Fibroblast of skin of abdomen (primary cell): ENCODE measurements at regions not wholly inside any gene's neighbourhood (a gene's known extent, or its start where the extent isn't known, plus 50 kb on each side); places are given as distances from the start of the nearest gene placed in this dataset.
A peak's percentile ranks its signal among the peaks of the same experiment; 100 is the strongest.

Experiments
- DNase-seq: peaks from one replicate; pipeline ENCODE4 v3.0.0-alpha.2; 2013

DNA sequence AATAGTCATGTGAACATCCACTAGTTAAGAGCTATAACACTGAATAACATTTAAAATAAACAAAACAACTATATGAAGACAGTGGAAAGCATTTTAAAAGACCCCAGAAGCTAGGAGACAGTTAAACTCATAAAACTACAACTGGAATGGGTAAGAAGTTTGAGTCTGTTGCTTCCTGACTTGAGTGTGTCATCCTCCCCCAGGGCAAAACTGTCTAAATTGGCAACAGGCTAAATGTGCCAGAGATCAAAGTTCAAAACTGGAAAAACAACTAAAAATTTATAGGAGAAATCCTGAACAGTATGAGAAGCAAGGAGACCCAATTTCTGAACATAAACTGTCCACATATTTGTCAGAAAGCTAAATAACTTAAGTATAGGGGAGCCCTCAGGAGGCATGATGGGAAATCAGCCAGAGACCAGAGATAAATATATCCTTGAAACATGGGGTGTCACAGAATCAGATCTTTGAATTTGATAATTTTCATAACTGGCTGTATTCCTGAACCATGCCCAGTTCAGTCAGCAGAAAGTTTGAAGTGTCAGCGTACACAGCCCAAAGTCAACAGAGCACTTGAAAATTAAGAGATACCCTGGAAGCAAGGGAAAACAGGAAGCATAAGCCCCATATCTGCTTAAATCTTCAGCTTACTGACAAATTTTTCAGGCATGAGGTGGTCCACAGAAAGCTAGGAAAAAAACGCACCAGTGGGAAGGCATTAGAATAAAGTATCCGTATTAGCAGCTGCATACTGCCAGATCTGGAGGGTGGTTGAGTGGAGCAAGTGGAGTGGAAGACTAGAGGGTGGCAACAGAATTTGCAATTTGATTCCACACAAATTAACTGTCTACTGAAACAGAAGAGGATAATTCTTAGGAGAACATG, 516.1 kb upstream of the MAN1A1 start:
- no peak for DNase-seq

DNA sequence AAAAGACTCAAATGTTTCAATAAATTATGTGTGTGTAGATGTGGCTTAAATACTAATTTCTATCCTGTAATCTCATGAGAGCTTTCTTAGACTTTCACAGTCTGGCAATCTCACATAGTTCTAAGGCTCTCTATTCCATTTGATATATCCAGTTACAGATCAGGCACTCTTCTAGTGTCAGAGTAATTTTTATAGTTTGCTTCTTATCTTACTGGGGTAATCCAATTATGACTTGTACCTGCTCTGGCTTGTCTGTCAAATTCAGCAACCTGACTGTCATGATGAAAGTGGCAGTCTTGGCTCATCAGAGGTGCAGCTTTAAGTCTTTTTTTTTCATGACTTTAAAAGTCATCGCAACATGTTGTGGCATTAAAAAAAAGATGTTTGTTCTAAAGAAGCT, 513.2 kb upstream of the MAN1A1 start:
- no peak for DNase-seq

GRCh38 chr6:119858901-119859300, 509.3 kb upstream of the MAN1A1 start:
- DNase-seq, result peak; percentile 21

DNA sequence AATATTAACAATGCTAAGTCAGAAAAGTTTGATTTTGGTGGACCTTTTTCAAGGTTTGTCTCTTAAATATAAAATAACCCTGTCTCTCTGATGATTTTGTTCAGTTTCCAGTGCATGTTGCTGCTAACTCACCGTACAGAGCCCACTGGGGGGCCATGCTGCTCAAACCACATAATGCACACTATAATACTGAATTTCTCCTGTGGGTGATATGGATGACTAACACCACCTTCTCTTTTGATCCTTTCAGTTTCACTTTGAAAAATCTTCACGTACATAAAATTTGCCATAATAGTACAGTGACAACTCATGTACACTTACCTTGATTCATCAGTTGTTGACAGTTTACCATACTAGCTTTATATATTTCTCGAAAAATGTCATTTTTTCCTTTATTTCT, 506.6 kb upstream of the MAN1A1 start:
- DNase-seq, result peak; percentile 4

- DNase-seq, result no peak
Observed at GRCh38 chr6:119848696-119849095, 499.1 kb upstream of the MAN1A1 start.

- no peak for DNase-seq
Observed at GRCh38 chr6:119845161-119845560, 495.6 kb upstream of the MAN1A1 start.

GRCh38 chr6:119844387-119844786, 494.8 kb upstream of the MAN1A1 start:
- no peak for DNase-seq

DNA sequence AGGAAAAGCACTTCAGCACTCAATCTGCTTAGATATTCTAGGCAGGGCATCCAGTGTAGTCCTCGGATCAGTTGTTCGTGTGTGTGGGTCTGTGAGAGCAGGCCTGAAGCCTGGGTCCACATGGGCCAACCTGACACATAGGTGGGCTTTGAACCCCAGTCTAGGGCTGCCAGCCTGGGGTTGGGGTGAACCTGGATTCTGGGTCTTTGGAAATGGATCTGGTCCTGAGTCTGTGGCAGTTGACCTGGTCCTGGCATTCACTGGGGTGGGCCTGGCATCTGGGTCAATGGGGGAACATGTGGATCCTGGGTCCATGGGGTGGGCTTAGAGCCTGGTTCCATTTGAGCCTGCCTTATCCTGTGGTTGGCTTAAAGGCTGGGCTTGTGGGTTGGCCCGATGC, 492.6 kb upstream of the MAN1A1 start:
- no peak for DNase-seq

GRCh38 chr6:119838043-119838442, 488.5 kb upstream of the MAN1A1 start:
- no peak for DNase-seq

DNA sequence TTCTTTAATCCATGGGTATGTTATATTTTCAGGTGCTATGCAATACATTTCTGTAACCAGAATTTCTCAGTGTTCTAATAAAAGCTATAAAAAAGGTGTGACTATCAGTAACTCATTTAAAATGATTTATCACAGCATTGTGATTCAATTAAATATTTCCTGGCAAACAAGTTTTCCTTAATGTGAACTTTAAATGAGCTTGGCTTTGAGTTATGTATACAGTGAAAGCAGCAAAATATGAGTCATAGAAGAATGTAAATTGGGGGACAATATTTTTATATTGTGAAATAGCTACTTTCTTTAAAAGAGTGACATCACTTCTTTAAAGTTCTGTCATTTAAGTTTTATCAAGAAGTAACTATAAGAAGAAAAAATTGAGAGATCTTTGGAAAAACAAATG, 484.9 kb upstream of the MAN1A1 start:
- peak; percentile 1 for DNase-seq

- no peak for DNase-seq
Observed at GRCh38 chr6:119832411-119832810, 482.9 kb upstream of the MAN1A1 start.

DNA sequence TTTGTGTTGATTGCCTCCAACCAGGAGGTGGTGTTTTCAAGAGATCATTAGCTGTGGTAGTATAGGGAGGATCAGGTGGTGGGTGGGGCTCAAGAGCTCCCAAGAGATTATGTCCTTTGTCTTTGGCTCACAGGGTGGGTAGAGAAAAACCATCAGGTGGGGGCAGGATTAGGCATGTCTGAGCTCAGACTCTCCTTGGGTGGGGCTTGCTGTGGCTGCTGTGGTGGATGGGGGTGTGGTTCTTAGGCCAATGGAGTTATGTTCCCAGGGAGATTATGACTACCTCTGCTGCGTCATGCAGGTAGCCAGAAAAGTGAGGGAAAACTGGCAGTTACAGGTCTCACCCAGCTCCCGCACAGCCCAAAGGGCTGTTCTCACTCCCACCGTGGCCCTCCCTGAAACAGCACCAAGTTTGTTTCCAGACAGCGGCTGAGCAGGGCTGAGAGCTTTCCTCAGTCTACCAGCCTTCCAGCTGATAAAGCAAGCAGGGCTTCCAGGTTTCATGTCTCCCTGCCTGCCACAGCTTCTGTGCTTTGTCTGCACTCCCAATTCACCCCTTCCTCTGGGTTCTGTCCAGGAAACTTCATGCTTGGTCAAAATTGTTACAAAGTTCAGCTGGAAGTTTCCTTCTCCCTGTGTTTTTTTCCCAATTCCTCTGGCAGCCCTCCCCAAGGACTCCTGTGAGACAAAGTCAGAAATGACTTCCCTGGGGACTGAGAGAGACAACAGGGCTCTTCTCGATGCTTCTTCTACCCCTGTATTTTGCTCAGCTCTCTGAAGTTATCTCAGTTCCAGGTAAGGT, 481.1 kb upstream of the MAN1A1 start:
- no peak for DNase-seq

DNA sequence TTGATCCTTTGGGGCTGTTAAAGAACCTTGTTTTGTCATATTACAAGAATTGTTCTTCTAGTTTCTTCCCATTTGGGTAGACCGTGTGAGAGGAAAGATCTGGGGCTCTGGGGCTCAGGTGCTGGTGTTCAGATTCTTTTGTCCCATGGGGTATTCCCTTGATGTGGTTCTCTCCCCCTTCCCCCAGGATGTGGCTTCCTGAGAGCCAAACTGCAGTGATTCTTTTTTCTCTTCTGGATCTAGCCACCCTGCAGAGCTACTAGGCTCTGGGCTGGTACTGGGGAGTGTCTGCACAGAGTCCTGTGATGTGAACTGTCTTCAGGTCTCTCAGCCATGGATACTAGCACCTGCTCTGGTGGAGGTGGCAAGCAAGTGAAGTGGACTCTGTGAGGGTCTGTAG, 480.5 kb upstream of the MAN1A1 start:
- no peak for DNase-seq

DNA sequence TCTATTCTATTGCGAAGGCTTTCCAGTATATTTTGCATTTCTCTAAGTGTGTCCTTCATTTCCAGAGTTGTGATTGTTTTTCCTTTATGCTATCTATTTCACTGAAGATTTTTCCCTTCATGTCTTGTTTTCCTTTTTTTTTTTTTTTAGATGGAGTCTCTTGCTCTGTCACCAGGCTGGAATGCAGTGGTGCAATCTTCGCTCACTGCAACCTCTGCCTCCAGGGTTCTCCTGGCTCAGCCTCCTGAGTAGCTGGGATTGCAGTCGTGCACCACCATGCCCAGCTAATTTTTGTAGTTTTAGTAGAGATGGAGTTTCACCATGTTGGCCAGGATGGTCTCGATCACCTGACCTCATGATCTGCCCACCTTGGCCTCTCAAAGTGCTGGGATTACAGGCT, 479.9 kb upstream of the MAN1A1 start:
- DNase-seq, result peak; percentile 13

- no peak for DNase-seq
Observed at GRCh38 chr6:119829006-119829405, 479.4 kb upstream of the MAN1A1 start.

GRCh38 chr6:119821380-119821779, 471.8 kb upstream of the MAN1A1 start:
- no peak for DNase-seq

DNA sequence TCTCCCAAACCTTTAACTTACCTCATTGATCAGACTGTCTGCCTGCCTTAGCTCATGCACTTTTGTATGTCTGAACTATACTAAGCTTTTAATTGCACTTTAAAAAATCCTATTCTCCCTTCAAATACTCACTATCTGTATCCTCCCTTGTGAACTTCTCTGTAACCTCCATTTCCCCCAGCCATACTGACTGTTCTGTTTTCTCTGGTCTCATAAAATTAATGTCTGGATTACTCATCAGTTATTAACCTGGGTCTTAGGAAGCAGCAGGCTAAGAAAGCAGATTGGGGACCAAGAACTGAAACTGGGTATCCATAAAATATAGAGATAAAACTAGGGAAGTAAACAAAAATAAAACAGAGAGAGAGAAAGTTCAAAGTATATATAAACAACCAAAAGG, 469.3 kb upstream of the MAN1A1 start:
- no peak for DNase-seq

- DNase-seq, result no peak
Observed at GRCh38 chr6:119814609-119815400, 465.2 kb upstream of the MAN1A1 start.

- DNase-seq, result no peak
Observed at GRCh38 chr6:119802464-119802863, 452.9 kb upstream of the MAN1A1 start.

DNA sequence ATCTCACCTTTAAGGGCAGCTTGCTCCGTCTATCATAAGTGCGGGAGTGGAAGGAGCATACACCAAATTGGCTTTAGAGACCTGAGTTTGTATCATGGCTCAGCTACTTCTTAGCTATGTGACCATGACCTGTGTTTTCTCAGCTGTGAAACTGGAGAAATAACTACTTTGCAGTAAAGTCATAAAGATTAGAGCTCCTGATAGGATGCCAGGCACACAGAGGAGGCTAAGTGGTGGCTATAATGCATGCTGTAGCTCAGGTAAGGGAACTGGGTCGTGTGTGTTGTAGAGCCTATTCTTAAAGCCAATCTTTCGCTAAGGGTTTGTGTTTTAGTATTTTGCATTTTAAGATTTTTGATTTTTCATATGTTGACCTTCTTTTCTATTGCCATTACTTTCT, 451.5 kb upstream of the MAN1A1 start:
- DNase-seq, result no peak

- no peak for DNase-seq
Observed at GRCh38 chr6:119800526-119800925, 451.0 kb upstream of the MAN1A1 start.

GRCh38 chr6:119799596-119800509, 450.3 kb upstream of the MAN1A1 start:
- no peak for DNase-seq
